ENCODE measurements at regions not wholly inside any gene's neighbourhood (a gene's known extent, or its start where the extent isn't known, plus 50 kb on each side); places are given as distances from the start of the nearest gene placed in this dataset.
A peak's percentile ranks its signal among the peaks of the same experiment; 100 is the strongest.

DNA sequence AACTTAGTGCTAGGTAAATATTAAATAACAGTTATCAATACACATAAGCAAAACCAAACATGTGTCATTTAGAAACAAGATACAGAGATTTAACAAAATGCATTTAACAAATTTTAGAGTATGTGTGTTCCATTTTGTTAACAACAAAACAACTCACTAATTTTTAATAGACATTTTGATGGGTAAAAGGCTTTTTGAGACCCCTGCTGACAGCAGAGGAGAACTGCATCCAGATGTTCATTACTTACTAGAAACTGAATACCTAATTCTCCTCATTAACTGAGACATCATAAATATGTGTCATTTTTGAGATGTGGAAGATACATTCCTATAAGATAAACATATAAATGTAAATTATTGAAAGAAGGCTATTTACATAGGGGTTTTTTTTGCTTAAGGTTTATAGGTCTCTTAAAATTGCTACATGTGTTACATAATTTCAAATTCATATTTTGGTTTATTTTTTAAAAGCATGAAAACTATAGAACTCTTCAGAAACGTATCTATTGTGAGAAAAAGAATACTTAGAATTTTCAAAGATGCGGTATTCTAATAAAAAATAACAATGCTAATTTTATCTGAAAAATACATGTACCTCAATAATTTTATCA is 1009.8 kb downstream of the TUSC7 start:
- TF ChIP-seq, protein P1, sequence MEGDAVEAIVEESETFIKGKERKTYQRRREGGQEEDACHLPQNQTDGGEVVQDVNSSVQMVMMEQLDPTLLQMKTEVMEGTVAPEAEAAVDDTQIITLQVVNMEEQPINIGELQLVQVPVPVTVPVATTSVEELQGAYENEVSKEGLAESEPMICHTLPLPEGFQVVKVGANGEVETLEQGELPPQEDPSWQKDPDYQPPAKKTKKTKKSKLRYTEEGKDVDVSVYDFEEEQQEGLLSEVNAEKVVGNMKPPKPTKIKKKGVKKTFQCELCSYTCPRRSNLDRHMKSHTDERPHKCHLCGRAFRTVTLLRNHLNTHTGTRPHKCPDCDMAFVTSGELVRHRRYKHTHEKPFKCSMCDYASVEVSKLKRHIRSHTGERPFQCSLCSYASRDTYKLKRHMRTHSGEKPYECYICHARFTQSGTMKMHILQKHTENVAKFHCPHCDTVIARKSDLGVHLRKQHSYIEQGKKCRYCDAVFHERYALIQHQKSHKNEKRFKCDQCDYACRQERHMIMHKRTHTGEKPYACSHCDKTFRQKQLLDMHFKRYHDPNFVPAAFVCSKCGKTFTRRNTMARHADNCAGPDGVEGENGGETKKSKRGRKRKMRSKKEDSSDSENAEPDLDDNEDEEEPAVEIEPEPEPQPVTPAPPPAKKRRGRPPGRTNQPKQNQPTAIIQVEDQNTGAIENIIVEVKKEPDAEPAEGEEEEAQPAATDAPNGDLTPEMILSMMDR (IDR thresholded peaks at IDR 0.05; ENCODE audit: low read depth, low read length) = peak; percentile 49
- no peak overlapping the region for H3K4me3 ChIP-seq (ENCODE audit: low read depth, low read length)

DNA sequence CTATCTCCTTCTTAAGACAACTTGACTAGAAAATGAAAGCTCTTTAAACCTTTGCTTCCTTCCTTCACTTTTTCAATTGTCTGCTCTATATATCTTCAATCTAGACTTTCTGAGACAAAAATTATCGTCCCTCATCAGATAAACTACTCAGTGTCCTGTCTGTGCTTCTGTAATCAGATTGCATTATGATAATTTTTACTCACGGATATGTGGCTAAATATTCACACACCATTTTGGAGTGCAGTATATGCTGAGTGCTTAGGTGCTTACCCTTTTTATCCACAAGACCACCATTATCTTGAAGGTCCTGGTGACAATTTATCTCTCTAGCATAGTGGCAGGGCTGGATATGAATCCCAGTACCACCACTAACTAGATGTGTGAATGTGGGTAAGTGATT is 1012.3 kb downstream of the TUSC7 start:
- TF ChIP-seq, protein P1 (IDR thresholded peaks at IDR 0.05; ENCODE audit: low read depth, low read length) = no peak
- no peak overlapping the region for H3K4me3 ChIP-seq (ENCODE audit: low read depth, low read length)

DNA sequence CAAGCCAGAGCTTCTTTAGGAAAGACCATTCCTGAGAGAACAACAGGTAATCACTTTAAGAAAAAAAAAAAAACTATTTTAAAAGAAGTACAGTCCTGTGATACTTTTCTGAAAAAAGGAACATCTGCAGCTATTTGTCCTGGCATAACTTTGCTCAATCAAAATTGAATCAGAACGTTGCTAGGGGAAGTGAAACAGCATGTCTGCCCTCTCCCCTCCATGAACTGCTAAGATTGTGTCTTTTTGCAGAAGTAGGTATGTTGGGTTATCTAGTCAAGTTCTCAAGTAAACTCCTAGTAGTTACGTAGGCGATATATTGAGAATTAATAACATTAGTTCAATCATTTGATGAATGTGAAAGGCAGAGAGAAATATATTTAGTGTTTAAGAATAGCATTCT is 1013.3 kb downstream of the TUSC7 start:
- TF ChIP-seq, protein P1 (IDR thresholded peaks at IDR 0.05; ENCODE audit: low read depth, low read length) = no peak
- H3K4me3 ChIP-seq (ENCODE audit: low read depth, low read length) = no peak overlapping the region

DNA sequence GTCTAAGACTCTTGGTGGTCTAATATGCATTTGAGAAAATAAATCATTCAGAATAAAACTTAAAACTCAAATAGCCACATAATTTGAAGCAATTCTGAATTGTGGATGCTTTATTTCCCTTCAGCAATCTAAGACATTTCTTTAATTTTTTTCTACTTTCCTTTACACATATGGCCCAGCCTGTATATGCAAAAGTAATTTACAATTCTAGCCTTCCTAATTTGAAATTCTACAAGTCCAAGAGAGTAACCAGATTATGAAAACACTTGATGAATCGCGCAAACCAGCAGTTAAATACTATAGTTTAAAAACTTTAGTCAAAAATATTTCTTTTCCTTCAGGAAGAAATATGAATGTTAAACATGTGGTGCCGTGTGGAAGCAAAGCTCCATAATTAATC is 1014.2 kb downstream of the TUSC7 start:
- H3K4me3 ChIP-seq (ENCODE audit: low read depth, low read length) = no peak overlapping the region
- TF ChIP-seq, protein P1 (IDR thresholded peaks at IDR 0.05; ENCODE audit: low read depth, low read length) = no peak

DNA sequence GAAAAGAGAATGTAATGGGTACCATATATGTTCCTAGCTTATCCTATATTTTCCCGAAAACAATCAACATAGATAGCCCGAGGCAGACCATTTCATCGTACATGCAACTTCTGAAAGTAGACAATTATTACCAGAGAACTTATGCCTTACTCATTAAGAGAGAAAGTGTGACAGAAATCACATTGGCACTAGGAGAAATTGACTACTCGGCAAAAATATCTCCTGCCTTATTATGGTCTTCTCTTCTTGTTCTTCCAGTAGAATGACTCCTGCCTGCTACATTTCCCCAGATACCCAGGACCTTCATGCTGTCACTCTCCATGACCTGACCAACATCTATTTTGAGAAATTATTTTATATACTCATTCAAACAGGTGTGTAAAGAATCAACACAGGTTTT is 1015.7 kb downstream of the TUSC7 start:
- TF ChIP-seq, protein P1 (IDR thresholded peaks at IDR 0.05; ENCODE audit: low read depth, low read length) = no peak
- H3K4me3 ChIP-seq (ENCODE audit: low read depth, low read length) = no peak overlapping the region

DNA sequence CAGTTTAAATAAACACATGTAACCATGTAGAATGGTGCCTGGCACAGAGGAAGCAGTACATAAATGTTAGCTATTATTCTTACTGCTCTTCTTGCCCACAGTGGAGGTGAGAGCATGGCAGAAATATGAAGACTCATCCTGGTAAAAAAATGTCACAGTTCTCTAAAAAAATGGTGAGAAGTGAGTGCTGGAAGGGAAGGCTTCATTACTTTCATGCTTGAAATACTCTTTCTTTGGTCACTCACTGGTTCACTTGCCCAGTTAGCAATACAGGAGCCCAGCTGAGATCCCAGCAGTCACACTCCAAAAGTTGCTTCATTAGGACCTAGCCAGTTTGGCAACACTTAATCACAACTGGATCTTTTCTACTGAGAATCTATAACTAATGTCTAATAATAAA is 1017.2 kb downstream of the TUSC7 start:
- TF ChIP-seq, protein P1 (IDR thresholded peaks at IDR 0.05; ENCODE audit: low read depth, low read length) = no peak
- H3K4me3 ChIP-seq (ENCODE audit: low read depth, low read length) = no peak overlapping the region

DNA sequence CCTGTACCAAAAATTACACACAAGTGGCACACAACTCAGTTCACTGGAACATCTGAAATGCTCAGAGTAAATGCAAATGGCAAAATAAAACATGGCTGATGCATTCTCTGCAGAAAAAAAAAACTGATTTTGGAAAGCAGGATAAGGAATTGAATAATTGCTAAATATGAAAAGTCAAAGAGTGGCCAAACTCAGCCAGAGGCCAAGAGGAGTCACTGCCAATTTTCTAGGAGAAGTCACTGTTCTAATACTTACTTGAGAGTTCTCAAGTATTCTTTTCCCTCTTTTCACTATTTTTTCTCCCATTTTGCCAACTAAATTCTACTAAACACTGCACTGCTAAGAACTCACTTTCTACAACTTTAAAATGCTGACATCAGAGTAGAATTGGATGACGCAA is 1018.6 kb downstream of the TUSC7 start:
- TF ChIP-seq, protein P1 (IDR thresholded peaks at IDR 0.05; ENCODE audit: low read depth, low read length) = no peak
- no peak overlapping the region for H3K4me3 ChIP-seq (ENCODE audit: low read depth, low read length)

Measured in WI38 (cell line).